ENCODE measurements at regions not wholly inside any gene's neighbourhood (a gene's known extent, or its start where the extent isn't known, plus 50 kb on each side); places are given as distances from the start of the nearest gene placed in this dataset.

- DNase-seq (ENCODE audit: low read depth in 2 of 3, low spot score in 2 of 3) = no peak
Measured at GRCh38 chr21:17987382-17988101, 168.4 kb upstream of the C21orf91 start.

GRCh38 chr21:17981060-17981740, 162.0 kb upstream of the C21orf91 start:
- DNase-seq (ENCODE audit: low read depth in 2 of 3, low spot score in 2 of 3) = no peak

- no peak for DNase-seq (ENCODE audit: low read depth in 2 of 3, low spot score in 2 of 3)
Measured at GRCh38 chr21:17979763-17980162, 160.6 kb upstream of the C21orf91 start.

GRCh38 chr21:17978895-17979294, 159.7 kb upstream of the C21orf91 start:
- DNase-seq (ENCODE audit: low read depth in 2 of 3, low spot score in 2 of 3) = no peak

GRCh38 chr21:17976691-17977090, 157.5 kb upstream of the C21orf91 start:
- DNase-seq (ENCODE audit: low read depth in 2 of 3, low spot score in 2 of 3) = no peak

GRCh38 chr21:17976139-17976538, 157.0 kb upstream of the C21orf91 start:
- no peak for DNase-seq (ENCODE audit: low read depth in 2 of 3, low spot score in 2 of 3)

- no peak for DNase-seq (ENCODE audit: low read depth in 2 of 3, low spot score in 2 of 3)
Measured at GRCh38 chr21:17967319-17967718, 148.2 kb upstream of the C21orf91 start.

- DNase-seq (ENCODE audit: low read depth in 2 of 3, low spot score in 2 of 3) = no peak
Measured at GRCh38 chr21:17964716-17965115, 145.6 kb upstream of the C21orf91 start.

GRCh38 chr21:17964199-17964598, 145.0 kb upstream of the C21orf91 start:
- no peak for DNase-seq (ENCODE audit: low read depth in 2 of 3, low spot score in 2 of 3)

- no peak for DNase-seq (ENCODE audit: low read depth in 2 of 3, low spot score in 2 of 3)
Measured at GRCh38 chr21:17950591-17950990, 131.4 kb upstream of the C21orf91 start.

GRCh38 chr21:17949421-17949820, 130.3 kb upstream of the C21orf91 start:
- no peak for DNase-seq (ENCODE audit: low read depth in 2 of 3, low spot score in 2 of 3)

GRCh38 chr21:17947531-17947930, 128.4 kb upstream of the C21orf91 start:
- no peak for DNase-seq (ENCODE audit: low read depth in 2 of 3, low spot score in 2 of 3)

GRCh38 chr21:17931080-17931479, 111.9 kb upstream of the C21orf91 start:
- DNase-seq (ENCODE audit: low read depth in 2 of 3, low spot score in 2 of 3) = no peak

GRCh38 chr21:17930093-17930492, 110.9 kb upstream of the C21orf91 start:
- DNase-seq (ENCODE audit: low read depth in 2 of 3, low spot score in 2 of 3) = no peak

- DNase-seq (ENCODE audit: low read depth in 2 of 3, low spot score in 2 of 3) = no peak
Measured at GRCh38 chr21:17929510-17929909, 110.4 kb upstream of the C21orf91 start.

- no peak for DNase-seq (ENCODE audit: low read depth in 2 of 3, low spot score in 2 of 3)
Measured at GRCh38 chr21:17925899-17926298, 106.7 kb upstream of the C21orf91 start.

GRCh38 chr21:17925000-17925610, 105.9 kb upstream of the C21orf91 start:
- DNase-seq (ENCODE audit: low read depth in 2 of 3, low spot score in 2 of 3) = peak in 1 of 3 experiments; percentile 15

GRCh38 chr21:17921579-17922530, 102.7 kb upstream of the C21orf91 start:
- DNase-seq (ENCODE audit: low read depth in 2 of 3, low spot score in 2 of 3) = no peak

GRCh38 chr21:17915976-17916375, 96.8 kb upstream of the C21orf91 start:
- no peak for DNase-seq (ENCODE audit: low read depth in 2 of 3, low spot score in 2 of 3)

GRCh38 chr21:17911628-17912027, 92.5 kb upstream of the C21orf91 start:
- DNase-seq (ENCODE audit: low read depth in 2 of 3, low spot score in 2 of 3) = no peak

GRCh38 chr21:17903929-17904639, 84.9 kb upstream of the C21orf91 start:
- no peak for DNase-seq (ENCODE audit: low read depth in 2 of 3, low spot score in 2 of 3)
